HepG2 (cell line): ENCODE measurements at regions not wholly inside any gene's neighbourhood (a gene's known extent, or its start where the extent isn't known, plus 50 kb on each side); places are given as distances from the start of the nearest gene placed in this dataset.

ENCODE experiments used
- CTCF ChIP-seq: sonication (generic); formaldehyde crosslinking; IDR thresholded peaks from 2 replicates; pipeline ENCODE4 v1.5.0; 2020; ENCODE audit warnings: mild to moderate bottlenecking, missing genetic modification reagents, moderate library complexity
- EP300 ChIP-seq, 3 experiments: sonication (generic) in 1 of 3; formaldehyde crosslinking in 1 of 3; IDR thresholded peaks; 2 replicates each; pipeline versions ENCODE4 v1.5.1 to v1.6.1; 2011 to 2020; ENCODE audit warnings: low read depth in 2 of 3, low read length in 2 of 3, borderline replicate concordance in 1 of 3, improper control_type of control experiment in 1 of 3, mild to moderate bottlenecking in 1 of 3, missing genetic modification reagents in 1 of 3, moderate library complexity in 1 of 3
- EZH2 ChIP-seq: conservative IDR thresholded peaks from 2 replicates; pipeline ENCODE4 v1.6.1; 2012; ENCODE audit warnings: mild to moderate bottlenecking, low read depth, low read length, moderate library complexity
- MTA1 ChIP-seq: sonication (generic); formaldehyde crosslinking; IDR thresholded peaks from 2 replicates; pipeline ENCODE4 v1.4.0; 2020; ENCODE audit warnings: missing genetic modification reagents, mild to moderate bottlenecking, borderline replicate concordance
- REPIN1 ChIP-seq: sonication (generic); formaldehyde crosslinking; IDR thresholded peaks from 2 replicates; pipeline ENCODE4 v1.8.0; 2022; ENCODE audit warnings: missing genetic modification reagents, low read depth, mild to moderate bottlenecking, borderline replicate concordance
- ZBTB37 ChIP-seq: sonication (generic); formaldehyde crosslinking; IDR thresholded peaks from 2 replicates; pipeline ENCODE4 v1.4.0; 2020; ENCODE audit warnings: mild to moderate bottlenecking, missing genetic modification reagents
- ZNF430 ChIP-seq: sonication (generic); formaldehyde crosslinking; IDR thresholded peaks from 2 replicates; pipeline ENCODE4 v1.9.0; 2021; ENCODE audit warnings: mild to moderate bottlenecking, missing genetic modification reagents
- ZNF589 ChIP-seq: sonication (generic); formaldehyde crosslinking; conservative IDR thresholded peaks from 2 replicates; pipeline ENCODE4 v1.8.0; 2022; ENCODE audit warnings: mild to moderate bottlenecking, moderate library complexity, missing genetic modification reagents
- ZSCAN22 ChIP-seq: sonication (generic); formaldehyde crosslinking; IDR thresholded peaks from 2 replicates; pipeline ENCODE4 v1.4.0; 2020; ENCODE audit warnings: mild to moderate bottlenecking, missing genetic modification reagents

- TF ChIP-seq MTA1 (CRISPR knock-in tag): no peak
- no peak for TF ChIP-seq EZH2
- TF ChIP-seq ZNF430 (CRISPR knock-in tag): no peak
- no peak for TF ChIP-seq CTCF (CRISPR knock-in tag)
- TF ChIP-seq ZBTB37 (CRISPR knock-in tag): no peak
- TF ChIP-seq ZNF589 (CRISPR knock-in tag): no peak
- TF ChIP-seq EP300 (IDR thresholded peaks at IDR 0.05; ENCODE audit: low read depth in 2 of 2, low read length in 2 of 2): no peak
- TF ChIP-seq EP300 (CRISPR knock-in tag; IDR thresholded peaks at IDR 0.05; ENCODE audit: borderline replicate concordance): no peak
- no peak for TF ChIP-seq ZSCAN22
- TF ChIP-seq REPIN1 (CRISPR knock-in tag): no peak
Observed at GRCh38 chr2:60053791-60054190, 499.7 kb downstream of the BCL11A start.
